HG03432 (cell line): ENCODE measurements at regions not wholly inside any gene's neighbourhood (a gene's known extent, or its start where the extent isn't known, plus 50 kb on each side); places are given as distances from the start of the nearest gene placed in this dataset.
A peak's percentile ranks its signal among the peaks of the same experiment; 100 is the strongest.

Experiments used
- ATAC-seq: cut with Tn5 transposase; IDR thresholded peaks from one replicate; pipeline ENCODE4 v1.9.1; 2021; ENCODE audit warnings: mild to moderate bottlenecking, moderate library complexity; ENCODE audit not compliant: unreplicated experiment

DNA sequence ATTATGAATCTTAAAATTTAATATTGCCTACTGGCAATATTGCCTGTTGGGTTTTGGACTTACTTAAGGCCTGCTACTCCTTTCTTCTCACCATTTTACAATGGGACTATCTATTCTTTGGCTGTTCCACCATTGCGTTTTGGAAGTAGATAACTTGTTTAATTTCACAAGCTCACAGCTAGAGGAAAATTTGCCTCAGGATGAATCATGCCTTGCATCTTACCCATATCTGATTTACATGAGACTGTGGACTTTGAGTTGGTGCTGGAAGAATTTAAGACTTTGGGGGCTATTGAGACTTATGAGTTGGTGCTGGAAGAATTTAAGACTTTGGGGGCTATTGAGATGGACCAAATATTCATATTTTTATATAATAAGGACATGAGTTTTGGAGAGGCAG lies 662.6 kb downstream of the METTL15 start:
- no peak for ATAC-seq

- ATAC-seq: no peak
These were observed 659.4 kb downstream of the METTL15 start for GRCh38 chr11:28767574-28767973.

GRCh38 chr11:28763876-28764275 lies 655.7 kb downstream of the METTL15 start:
- ATAC-seq: no peak

- ATAC-seq: no peak
These were observed 655.0 kb downstream of the METTL15 start for GRCh38 chr11:28763151-28763550.

DNA sequence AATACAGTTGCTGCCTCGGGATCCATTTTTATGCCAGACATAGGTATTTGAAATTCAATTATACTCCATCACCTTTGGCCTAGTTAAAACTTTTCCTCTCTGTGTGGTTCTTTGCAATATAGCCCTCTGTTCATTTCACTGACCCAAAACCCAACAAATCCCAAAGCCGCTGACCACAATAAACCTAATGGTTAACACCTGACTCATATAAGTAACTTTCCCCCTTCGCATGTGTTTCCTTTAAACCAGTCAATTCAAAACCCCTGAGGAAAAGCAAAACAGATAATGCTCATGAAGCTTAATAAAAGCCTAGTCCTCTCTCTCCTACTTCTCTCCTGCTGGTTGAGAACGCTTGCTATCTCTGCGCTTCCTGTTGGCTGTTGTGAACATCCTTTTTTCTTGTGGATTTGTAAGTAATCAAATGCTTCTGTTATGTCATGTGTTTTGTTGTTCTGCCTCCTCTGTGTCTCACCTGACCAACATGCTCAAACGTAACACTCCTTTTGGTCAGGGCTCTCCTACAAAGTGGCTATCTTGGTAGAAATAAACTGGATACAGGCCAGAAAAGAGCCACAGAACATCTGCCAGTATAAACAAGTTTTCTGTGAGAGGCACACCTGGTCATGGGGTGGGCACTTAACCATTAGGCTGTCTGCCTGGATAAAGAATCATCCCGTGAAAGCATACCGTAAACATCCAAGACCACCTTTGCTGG lies 652.6 kb downstream of the METTL15 start:
- ATAC-seq: no peak

GRCh38 chr11:28759311-28759710 lies 651.1 kb downstream of the METTL15 start:
- ATAC-seq: no peak

DNA sequence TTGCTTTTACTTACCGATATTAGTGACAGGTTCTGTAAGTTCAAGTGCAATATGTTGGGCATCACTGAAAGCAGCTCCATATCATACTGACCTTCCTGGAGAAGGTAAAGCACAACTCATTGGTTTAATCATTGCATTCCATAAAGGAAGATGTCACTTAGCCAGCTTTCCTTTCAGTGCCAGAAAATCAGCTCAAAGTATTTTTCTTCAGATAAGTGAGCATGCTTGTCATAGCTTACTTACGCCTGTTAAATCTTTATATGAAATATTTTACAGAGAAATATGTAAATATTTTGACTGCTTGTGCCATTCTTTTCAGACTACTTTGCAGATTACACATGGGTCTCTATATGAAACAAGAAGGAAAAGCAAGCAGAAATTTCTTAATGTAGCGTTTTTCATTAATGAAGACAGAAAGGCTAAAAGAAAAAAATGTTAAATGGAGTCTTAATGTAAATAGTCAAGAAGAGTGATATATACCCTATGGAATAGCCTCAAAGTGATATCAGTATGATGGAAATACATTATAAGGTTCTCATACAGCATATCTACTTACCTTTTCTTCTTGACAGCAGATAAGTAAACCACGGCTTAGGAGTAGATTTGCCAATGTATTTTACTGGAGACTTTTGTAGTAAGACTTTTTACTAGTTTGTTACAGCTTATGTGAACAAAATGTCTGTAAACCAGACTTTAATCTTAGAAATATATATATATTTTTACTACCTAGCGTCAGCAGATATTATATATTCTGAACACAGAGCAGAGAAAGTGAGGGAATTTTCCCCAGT lies 649.7 kb downstream of the METTL15 start:
- ATAC-seq: no peak

- ATAC-seq: no peak
These were observed 648.8 kb downstream of the METTL15 start for GRCh38 chr11:28756977-28757376.

GRCh38 chr11:28743061-28743550 lies 634.9 kb downstream of the METTL15 start:
- ATAC-seq: no peak

- ATAC-seq: no peak
These were observed 631.5 kb downstream of the METTL15 start for GRCh38 chr11:28739489-28740280.

DNA sequence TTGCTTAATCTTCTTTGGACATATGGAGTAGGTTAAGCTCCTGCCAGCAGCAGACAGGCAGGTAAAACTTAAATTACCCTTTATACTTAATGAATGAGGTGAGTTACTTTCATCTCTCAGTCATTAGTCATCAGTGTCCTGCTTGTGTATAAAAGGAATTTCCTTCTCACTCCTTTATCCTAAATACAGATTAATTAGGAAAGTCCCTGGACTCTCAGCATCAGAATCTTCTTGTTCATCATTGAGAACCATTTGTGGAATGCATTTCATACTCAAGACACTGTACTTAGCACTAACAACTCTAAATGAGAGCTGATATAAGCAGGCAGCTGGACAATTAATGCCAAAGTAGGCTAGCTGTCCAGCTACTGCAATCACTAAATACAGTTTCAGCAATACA lies 630.4 kb downstream of the METTL15 start:
- no peak for ATAC-seq

- ATAC-seq: no peak
These were observed 628.1 kb downstream of the METTL15 start for GRCh38 chr11:28736256-28736655.

- ATAC-seq: no peak
These were observed 627.3 kb downstream of the METTL15 start for GRCh38 chr11:28735511-28735910.

DNA sequence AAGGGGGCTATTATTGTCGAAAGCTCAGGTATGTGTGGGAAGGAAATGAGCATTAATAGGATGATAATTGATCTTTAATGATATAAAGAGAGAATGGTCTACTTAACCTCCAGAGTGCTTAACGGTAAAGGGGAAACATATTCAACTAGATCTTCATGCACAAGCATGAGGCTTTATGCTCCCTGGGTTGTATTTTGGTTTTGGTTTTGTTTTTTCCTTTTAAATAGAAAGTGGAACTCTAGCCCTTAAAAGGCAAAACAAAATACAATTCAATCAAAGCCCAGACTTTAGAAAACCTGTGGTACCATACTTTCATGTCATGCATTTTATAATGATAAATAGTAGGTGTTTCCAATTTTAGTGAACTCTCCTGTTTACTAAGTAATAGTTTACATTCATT lies 622.7 kb downstream of the METTL15 start:
- peak; percentile 48 for ATAC-seq

DNA sequence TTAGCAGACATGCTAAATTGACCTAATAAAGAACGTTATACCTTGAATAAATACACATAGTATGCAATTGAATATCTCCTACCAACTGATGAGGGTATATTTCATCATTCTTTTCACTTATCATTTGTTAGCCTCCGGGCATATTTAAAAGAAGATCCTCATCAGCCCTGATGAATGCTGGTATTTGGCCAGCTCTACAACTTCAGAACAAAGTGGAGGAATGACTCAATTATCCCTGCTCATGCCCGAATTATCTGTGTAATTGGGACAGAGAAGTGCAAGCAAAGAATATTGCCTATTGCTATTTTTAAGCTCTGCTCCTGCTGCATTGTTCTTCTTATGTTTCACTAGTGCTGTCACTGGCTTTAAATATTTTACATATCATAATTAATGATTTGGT lies 622.1 kb downstream of the METTL15 start:
- no peak for ATAC-seq

DNA sequence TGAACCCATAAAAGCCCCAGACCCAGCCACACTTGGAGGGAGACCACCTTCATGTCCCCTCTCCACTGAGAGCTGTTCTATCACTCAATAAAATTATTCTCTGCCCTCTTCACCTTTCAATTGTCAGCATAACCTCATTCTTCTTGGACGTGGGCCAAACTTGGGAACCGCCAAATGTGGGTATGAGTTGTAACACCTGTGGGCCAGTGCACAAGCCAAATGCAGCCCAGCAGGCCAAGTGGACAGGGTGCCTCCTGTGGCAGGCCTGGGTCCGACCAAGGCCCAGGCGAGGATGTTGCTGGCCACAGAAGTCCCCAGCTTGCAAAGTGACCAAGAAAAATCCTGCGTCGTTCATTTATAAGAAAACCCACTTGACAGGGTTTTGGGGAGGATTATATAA lies 621.2 kb downstream of the METTL15 start:
- ATAC-seq: no peak

DNA sequence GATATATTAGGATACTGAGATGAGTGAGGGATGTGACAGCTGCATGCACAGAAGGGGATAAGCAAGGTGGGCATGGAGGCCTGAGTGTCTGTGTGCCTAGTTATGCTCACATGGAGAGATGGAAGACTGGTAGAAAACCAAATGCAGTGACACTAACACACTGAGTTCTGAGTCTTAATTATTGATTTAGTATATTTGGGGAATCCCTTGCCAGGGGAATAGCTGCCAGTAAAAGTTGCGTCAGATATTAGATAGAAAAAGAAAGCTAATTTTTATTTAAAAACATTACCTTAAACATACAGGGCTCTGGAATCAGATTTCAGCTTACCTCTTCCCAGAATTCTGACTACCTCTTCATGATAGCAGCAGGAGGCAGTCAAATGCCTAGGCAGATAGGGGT lies 620.5 kb downstream of the METTL15 start:
- ATAC-seq: no peak

DNA sequence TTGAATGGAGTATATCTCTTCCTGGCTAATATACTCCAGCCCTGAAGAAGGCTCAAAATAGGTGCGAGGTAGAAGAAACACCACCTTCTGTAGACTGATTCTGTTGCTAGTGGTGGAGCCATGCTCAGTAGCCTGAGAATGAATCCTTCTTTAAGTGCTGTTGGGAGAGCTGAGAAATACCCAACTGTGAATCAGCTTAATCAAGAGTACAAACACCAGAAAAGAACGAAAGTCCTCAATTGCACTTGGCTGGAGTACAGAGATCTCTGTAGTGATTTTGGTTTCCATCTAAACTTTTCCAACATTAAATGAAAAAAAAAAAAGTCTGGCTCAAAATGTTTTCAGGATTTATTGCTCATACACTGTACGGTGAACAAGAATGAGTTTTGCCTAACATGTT lies 619.1 kb downstream of the METTL15 start:
- ATAC-seq: no peak

DNA sequence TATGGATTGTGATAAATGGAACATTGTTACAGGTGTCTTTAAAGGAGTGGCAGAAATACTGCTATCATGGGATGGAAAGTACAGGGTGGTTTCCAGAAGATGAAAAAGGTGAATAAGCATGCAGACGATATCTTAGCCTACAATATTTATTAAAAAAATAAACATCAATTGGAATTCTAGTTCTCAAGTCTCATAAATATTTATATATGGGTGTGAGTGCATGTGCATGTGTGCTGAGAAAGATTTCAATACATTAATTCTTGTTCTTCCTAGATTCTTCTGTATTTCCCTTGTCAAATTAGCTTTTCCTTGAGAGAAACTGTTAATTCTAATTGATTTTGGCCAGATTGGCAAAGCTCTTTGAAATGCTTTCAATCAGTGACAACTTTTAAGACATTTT lies 618.2 kb downstream of the METTL15 start:
- no peak for ATAC-seq

- ATAC-seq: no peak
These were observed 607.5 kb downstream of the METTL15 start for GRCh38 chr11:28715726-28716125.

DNA sequence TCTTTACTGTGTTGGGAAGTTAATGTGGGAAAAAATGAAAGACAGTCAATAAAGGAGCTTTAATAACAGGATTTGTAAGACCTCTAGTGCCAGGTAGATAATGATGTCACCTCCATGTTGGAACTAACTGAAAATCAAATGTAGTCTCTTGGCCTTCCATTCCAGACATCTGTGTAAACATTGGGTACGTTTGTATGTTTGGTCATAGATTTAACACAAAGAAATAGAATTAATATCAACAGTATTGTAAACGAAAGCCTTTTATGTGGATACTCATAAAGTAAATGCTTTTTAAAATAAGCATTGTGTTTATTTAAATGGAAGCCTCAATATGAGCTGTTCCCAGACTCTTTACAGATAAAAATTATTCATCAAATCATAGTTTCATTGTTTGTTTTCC lies 605.7 kb downstream of the METTL15 start:
- no peak for ATAC-seq

DNA sequence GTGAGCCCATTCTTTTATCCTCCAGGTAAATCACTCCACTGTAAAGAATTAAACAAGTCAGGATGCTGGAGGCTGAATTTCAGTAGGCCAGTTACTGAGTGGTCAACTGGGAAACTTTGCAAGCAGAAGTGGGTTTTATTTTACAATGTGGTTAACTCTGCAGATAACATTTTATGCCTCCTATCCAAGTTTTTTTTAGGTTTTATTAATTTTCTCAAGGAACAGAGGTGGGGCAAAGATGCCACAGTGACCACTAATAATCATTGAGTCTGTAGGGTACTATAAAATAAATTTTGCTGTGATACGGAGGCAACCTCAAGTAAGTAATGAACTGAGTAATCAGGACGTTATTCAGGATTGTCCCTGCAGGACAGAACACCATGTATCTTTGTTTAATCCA lies 599.9 kb downstream of the METTL15 start:
- no peak for ATAC-seq
